H9 (cell line): ENCODE measurements at regions not wholly inside any gene's neighbourhood (a gene's known extent, or its start where the extent isn't known, plus 50 kb on each side); places are given as distances from the start of the nearest gene placed in this dataset.

ENCODE experiments used
- DNase-seq: peaks from one replicate; pipeline ENCODE4 v3.0.0-alpha.2; 2017
- H2AFZ ChIP-seq: one replicate; pipeline ENCODE4 v1.6.1; 2013; ENCODE audit warnings: mild to moderate bottlenecking, low read length, control low read depth, moderate library complexity
- H2AK5ac ChIP-seq: 2 replicates; pipeline ENCODE4 v1.6.1; 2013; ENCODE audit warnings: low read length, control low read depth, mixed read lengths; ENCODE audit not compliant: insufficient read length
- H2BK120ac ChIP-seq: one replicate; pipeline ENCODE4 v1.6.1; 2013; ENCODE audit warnings: low read depth, mild to moderate bottlenecking, low read length, control low read depth, inconsistent platforms; ENCODE audit not compliant: poor library complexity, severe bottlenecking
- H2BK12ac ChIP-seq: 2 replicates; pipeline ENCODE4 v1.6.1; 2013; ENCODE audit warnings: low read length, control low read depth, mixed read lengths, low read depth; ENCODE audit not compliant: insufficient read length
- H2BK15ac ChIP-seq: 2 replicates; pipeline ENCODE4 v1.6.1; 2013; ENCODE audit warnings: low read depth, low read length, control low read depth
- H2BK20ac ChIP-seq: one replicate; pipeline ENCODE4 v1.6.1; 2013; ENCODE audit warnings: low read depth, mild to moderate bottlenecking, low read length, control low read depth, inconsistent platforms; ENCODE audit not compliant: poor library complexity, severe bottlenecking
- H2BK5ac ChIP-seq: 2 replicates; pipeline ENCODE4 v1.6.1; 2013; ENCODE audit warnings: low read length, control low read depth, mixed read lengths; ENCODE audit not compliant: insufficient read length
- H3K14ac ChIP-seq: 2 replicates; pipeline ENCODE4 v1.6.1; 2013; ENCODE audit warnings: low read length, control low read depth; ENCODE audit not compliant: insufficient read depth
- H3K18ac ChIP-seq: 2 replicates; pipeline ENCODE4 v1.6.1; 2013; ENCODE audit warnings: low read depth, mild to moderate bottlenecking, mixed read lengths, low read length, control low read depth; ENCODE audit not compliant: insufficient read length
- H3K23ac ChIP-seq: 2 replicates; pipeline ENCODE4 v1.6.1; 2013; ENCODE audit warnings: low read length, control low read depth, mixed read lengths, low read depth; ENCODE audit not compliant: insufficient read length
- H3K23me2 ChIP-seq: 2 replicates; pipeline ENCODE4 v1.6.1; 2013; ENCODE audit warnings: low read depth, mild to moderate bottlenecking, mixed read lengths, low read length, control low read depth; ENCODE audit not compliant: insufficient read length, poor library complexity, severe bottlenecking
- H3K27ac ChIP-seq: 2 replicates; pipeline ENCODE4 v1.5.1; 2013; ENCODE audit warnings: low read length, control low read depth, mixed read lengths, low read depth; ENCODE audit not compliant: insufficient read length
- H3K27me3 ChIP-seq: 2 replicates; pipeline ENCODE4 v1.6.1; 2013; ENCODE audit warnings: low read length, control low read depth, inconsistent platforms; ENCODE audit not compliant: insufficient read depth
- H3K4ac ChIP-seq: 2 replicates; pipeline ENCODE4 v1.6.1; 2013; ENCODE audit warnings: low read depth, mild to moderate bottlenecking, control low read depth, inconsistent platforms, low read length, moderate library complexity
- H3K4me1 ChIP-seq: 2 replicates; pipeline ENCODE4 v1.6.1; 2013; ENCODE audit warnings: low read length, control low read depth, inconsistent platforms; ENCODE audit not compliant: insufficient read depth
- H3K4me2 ChIP-seq: 2 replicates; pipeline ENCODE4 v1.6.1; 2013; ENCODE audit warnings: low read length, control low read depth, mixed read lengths; ENCODE audit not compliant: insufficient read length, insufficient read depth
- H3K56ac ChIP-seq: 2 replicates; pipeline ENCODE4 v1.6.1; 2013; ENCODE audit warnings: low read depth, mild to moderate bottlenecking, mixed read lengths, low read length, control low read depth; ENCODE audit not compliant: insufficient read length
- H3K79me1 ChIP-seq: 2 replicates; pipeline ENCODE4 v1.6.1; 2013; ENCODE audit warnings: low read depth, mild to moderate bottlenecking, moderate library complexity, low read length, control low read depth, inconsistent platforms; ENCODE audit not compliant: insufficient read depth, poor library complexity, severe bottlenecking
- H3K79me2 ChIP-seq: 2 replicates; pipeline ENCODE4 v1.6.1; 2013; ENCODE audit warnings: low read length, control low read depth, inconsistent platforms; ENCODE audit not compliant: insufficient read depth
- H3K9ac ChIP-seq: 2 replicates; pipeline ENCODE4 v1.6.1; 2013; ENCODE audit warnings: low read length, control low read depth, mixed read lengths; ENCODE audit not compliant: insufficient read length; ENCODE audit errors: extremely low read depth
- H3K9me3 ChIP-seq: one replicate; pipeline ENCODE4 v1.6.1; 2013; ENCODE audit warnings: low read depth, low read length, inconsistent platforms; ENCODE audit not compliant: control insufficient read depth
- H3T11ph ChIP-seq: one replicate; pipeline ENCODE4 v1.6.1; 2013; ENCODE audit warnings: mild to moderate bottlenecking, low read length, control low read depth, inconsistent platforms
- H4K20me1 ChIP-seq: one replicate; pipeline ENCODE4 v1.6.1; 2013; ENCODE audit not compliant: control insufficient read depth, insufficient read length, insufficient read depth
- H4K5ac ChIP-seq: 2 replicates; pipeline ENCODE4 v1.6.1; 2013; ENCODE audit warnings: low read depth, mild to moderate bottlenecking, mixed read lengths, low read length, control low read depth; ENCODE audit not compliant: insufficient read length
- H4K8ac ChIP-seq: replicated peaks from 2 replicates; pipeline ENCODE4 v1.6.1; 2013; ENCODE audit warnings: low read length, control low read depth, mixed read lengths, low read depth; ENCODE audit not compliant: insufficient read length
- H4K91ac ChIP-seq: 2 replicates; pipeline ENCODE4 v1.6.1; 2013; ENCODE audit warnings: low read depth, mild to moderate bottlenecking, moderate library complexity, mixed read lengths, low read length, control low read depth; ENCODE audit not compliant: insufficient read length
- H3K27ac Mint-ChIP-seq, 3 experiments: 2 replicates in 2 of 3; 3 replicates in 1 of 3; pipeline ENCODE4 v1.8.0; 2020 to 2021; ENCODE audit warnings: mixed read lengths in 3 of 3, mild to moderate bottlenecking in 1 of 3, moderate library complexity in 1 of 3
- H3K27me3 Mint-ChIP-seq: 2 replicates; pipeline ENCODE4 v1.8.0; 2021; ENCODE audit warnings: low read depth, mild to moderate bottlenecking, moderate library complexity, mixed read lengths
- H3K36me3 Mint-ChIP-seq, 3 experiments: 2 replicates in 2 of 3; 3 replicates in 1 of 3; pipeline ENCODE4 v1.8.0; 2020 to 2021; ENCODE audit warnings: low read depth in 3 of 3, mixed read lengths in 3 of 3; ENCODE audit not compliant: insufficient read depth in 1 of 3
- H3K4me1 Mint-ChIP-seq, 2 experiments: 2 replicates each; pipeline ENCODE4 v1.8.0; 2020; ENCODE audit warnings: mixed read lengths in 2 of 2
- H3K4me3 Mint-ChIP-seq, 2 experiments: 2 replicates in 1 of 2; 3 replicates in 1 of 2; pipeline ENCODE4 v1.8.0; 2020 to 2021; ENCODE audit warnings: mild to moderate bottlenecking in 2 of 2, mixed read lengths in 2 of 2, moderate library complexity in 1 of 2
- H3K9me3 Mint-ChIP-seq, 2 experiments: 2 replicates in 1 of 2; 3 replicates in 1 of 2; pipeline ENCODE4 v1.8.0; 2020; ENCODE audit warnings: mild to moderate bottlenecking in 2 of 2, mixed read lengths in 2 of 2, moderate library complexity in 1 of 2
- CTCF ChIP-seq: fragments of 200-600 bp; sonication (generic); conservative IDR thresholded peaks from 3 replicates; pipeline ENCODE4 v1.8.0; 2021; ENCODE audit warnings: antibody characterized with exemption, mild to moderate bottlenecking
- WGBS: extraction: QIAGEN DNeasy Blood & Tissue Kit; methylation state at CpG from one replicate; pipeline ENCODE4 v1.1.7; 2013; ENCODE audit warnings: missing lambda C conversion rate, low lambda C conversion rate, mixed read lengths; ENCODE audit not compliant: insufficient read length; ENCODE audit errors: extremely low coverage; 5-methylcytosine and 5-hydroxymethylcytosine counted together

- Mint-ChIP-seq H3K27me3 (peaks cover 22% of the 10 kb centered on the region), H3K36me3 (0 out of 7 replicates have a peak, but pooled peaks cover 0 to 2% (median 0%) of the 10 kb centered on the region in 3 experiments), H3K4me3 (no peak overlapping the region), H3K27ac (no peak overlapping the region), H3K4me1 (peaks cover 0 to 10% of the 10 kb centered on the region in 2 experiments; a peak in 3 of 4 replicates), H3K9me3 (peaks cover 0 to 3% of the 10 kb centered on the region in 2 experiments; a peak in 2 of 5 replicates)
- no CpG with 5 or more reads among the region's 2 CpGs for WGBS
- TF ChIP-seq CTCF, result no peak
- no peaks in the 10 kb centered on the region for H3K79me2 ChIP-seq
- H2AFZ ChIP-seq, result no peak overlapping the region
- no peaks in the 10 kb centered on the region for H3K27me3 ChIP-seq
- H2BK15ac ChIP-seq, result no peak overlapping the region
- H3K56ac ChIP-seq, result no peak overlapping the region
- no peak overlapping the region for H3K23ac ChIP-seq
- no peak overlapping the region for H2BK20ac ChIP-seq
- H3K9me3 ChIP-seq, result no peaks in the 10 kb centered on the region
- H2BK120ac ChIP-seq, result no peak overlapping the region
- no peak overlapping the region for H4K91ac ChIP-seq
- H3K9ac ChIP-seq, result no peak overlapping the region
- H3K79me1 ChIP-seq, result no peaks in the 10 kb centered on the region
- H3K23me2 ChIP-seq, result no peaks in the 10 kb centered on the region
- H3K4ac ChIP-seq, result no peak overlapping the region
- no peaks in the 10 kb centered on the region for H4K20me1 ChIP-seq
- H3K4me2 ChIP-seq, result no peak overlapping the region
- H4K8ac ChIP-seq, result no peak overlapping the region
- H3K14ac ChIP-seq, result no peak overlapping the region
- H3K18ac ChIP-seq, result no peak overlapping the region
- no peak overlapping the region for H3K27ac ChIP-seq
- H2BK5ac ChIP-seq, result no peak overlapping the region
- no peak overlapping the region for H2AK5ac ChIP-seq
- no peak overlapping the region for H3T11ph ChIP-seq
- H2BK12ac ChIP-seq, result no peak overlapping the region
- H4K5ac ChIP-seq, result no peak overlapping the region
- DNase-seq, result no peak
- no peaks in the 10 kb centered on the region; the same call in 1 of the 2 replicates for H3K4me1 ChIP-seq
These were observed 97.3 kb downstream of the SALL1 start for GRCh38 chr16:51053775-51054174.
